GM12891 (cell line): ENCODE measurements at regions not wholly inside any gene's neighbourhood (a gene's known extent, or its start where the extent isn't known, plus 50 kb on each side); places are given as distances from the start of the nearest gene placed in this dataset.

Experiments used
- DNase-seq: peaks from one replicate; pipeline ENCODE4 v3.0.0; 2011; ENCODE audit warnings: low spot score; ENCODE audit not compliant: insufficient read length
- FAIRE-seq: peaks from 2 replicates; lab custom pipeline; 2011; peaks lifted over from hg19 to GRCh38; lab: Jason Lieb, UNC
- PAX5 ChIP-seq: IDR thresholded peaks from 2 replicates; pipeline ENCODE4 v1.6.1; 2011; ENCODE audit warnings: low read length, moderate library complexity, mild to moderate bottlenecking; ENCODE audit not compliant: insufficient read depth, severe bottlenecking
- POLR2A ChIP-seq: IDR thresholded peaks from 2 replicates; pipeline ENCODE4 v1.6.1; 2011; ENCODE audit warnings: low read depth, low read length, control low read depth
- POLR2AphosphoS5 ChIP-seq: IDR thresholded peaks from 2 replicates; pipeline ENCODE4 v1.6.1; 2011; ENCODE audit warnings: low read depth, low read length, control low read depth
- POU2F2 ChIP-seq: IDR thresholded peaks from 2 replicates; pipeline ENCODE4 v1.6.1; 2011; ENCODE audit warnings: low read depth, mild to moderate bottlenecking, control low read depth, low read length, moderate library complexity
- SPI1 ChIP-seq: IDR thresholded peaks from 2 replicates; pipeline ENCODE4 v1.6.1; 2011; ENCODE audit warnings: low read depth, low read length, control low read depth
- TAF1 ChIP-seq: IDR thresholded peaks from 2 replicates; pipeline ENCODE4 v1.6.1; 2011; ENCODE audit warnings: low read depth, low read length, control low read depth

- TF ChIP-seq POLR2AphosphoS5 (no peak), TAF1 (no peak), POLR2A (no peak), POU2F2 (no peak)
- no peak for FAIRE-seq
- DNase-seq: no peak
These were observed 159.5 kb upstream of the PDE10A start for GRCh38 chr6:165822501-165822900.

GRCh38 chr6:165821754-165822153, 158.7 kb upstream of the PDE10A start:
- FAIRE-seq (no peak), DNase-seq (no peak)
- TF ChIP-seq POU2F2 (no peak), TAF1 (no peak), POLR2AphosphoS5 (no peak), POLR2A (no peak), PAX5 (no peak), SPI1 (no peak)

- DNase-seq: no peak
- TF ChIP-seq SPI1: no peak
- TF ChIP-seq POLR2AphosphoS5: no peak
- no peak for TF ChIP-seq PAX5
- no peak for TF ChIP-seq POU2F2
- TF ChIP-seq TAF1: no peak
- no peak for TF ChIP-seq POLR2A
- FAIRE-seq: no peak
These were observed 157.9 kb upstream of the PDE10A start for GRCh38 chr6:165820934-165821333.

- FAIRE-seq: no peak
- TF ChIP-seq POLR2AphosphoS5 (no peak), TAF1 (no peak), POU2F2 (no peak), SPI1 (no peak), PAX5 (no peak), POLR2A (no peak)
- no peak for DNase-seq
These were observed 157.4 kb upstream of the PDE10A start for GRCh38 chr6:165820407-165820806.

GRCh38 chr6:165819394-165819793, 156.4 kb upstream of the PDE10A start:
- TF ChIP-seq SPI1 (no peak), POLR2A (no peak), TAF1 (no peak), PAX5 (no peak), POLR2AphosphoS5 (no peak), POU2F2 (no peak)
- no peak for FAIRE-seq
- no peak for DNase-seq

GRCh38 chr6:165818200-165818599, 155.2 kb upstream of the PDE10A start:
- no peak for DNase-seq
- no peak for TF ChIP-seq TAF1
- no peak for TF ChIP-seq SPI1
- no peak for TF ChIP-seq POLR2A
- TF ChIP-seq POLR2AphosphoS5: no peak
- TF ChIP-seq PAX5: no peak
- TF ChIP-seq POU2F2: no peak
- FAIRE-seq: no peak

GRCh38 chr6:165817771-165818170, 154.7 kb upstream of the PDE10A start:
- FAIRE-seq: no peak
- DNase-seq: no peak
- TF ChIP-seq TAF1 (no peak), POLR2AphosphoS5 (no peak), SPI1 (no peak), PAX5 (no peak), POLR2A (no peak), POU2F2 (no peak)

- FAIRE-seq (no peak), DNase-seq (no peak)
- no peak for TF ChIP-seq POLR2AphosphoS5
- no peak for TF ChIP-seq PAX5
- TF ChIP-seq POU2F2: no peak
- TF ChIP-seq TAF1: no peak
- no peak for TF ChIP-seq SPI1
- TF ChIP-seq POLR2A: no peak
These were observed 154.1 kb upstream of the PDE10A start for GRCh38 chr6:165817148-165817547.

- no peak for DNase-seq
- FAIRE-seq: no peak
- no peak for TF ChIP-seq SPI1
These were observed 151.6 kb upstream of the PDE10A start for GRCh38 chr6:165814679-165815078.

GRCh38 chr6:165811512-165811911, 148.5 kb upstream of the PDE10A start:
- TF ChIP-seq POLR2A (no peak), SPI1 (no peak), POU2F2 (no peak), PAX5 (no peak), TAF1 (no peak), POLR2AphosphoS5 (no peak)
- FAIRE-seq (no peak), DNase-seq (no peak)
